ENCODE measurements at regions not wholly inside any gene's neighbourhood (a gene's known extent, or its start where the extent isn't known, plus 50 kb on each side); places are given as distances from the start of the nearest gene placed in this dataset.

GRCh38 chr11:29022676-29023075 lies 914.5 kb downstream of the METTL15 start:
- TF ChIP-seq ZNF274 (IDR thresholded peaks at IDR 0.05; ENCODE audit: low read depth, low read length) (no peak), YY1 (IDR thresholded peaks at IDR 0.05; ENCODE audit: insufficient read depth, insufficient read length) (no peak), SUZ12 (IDR thresholded peaks at IDR 0.05; ENCODE audit: extremely low read depth, insufficient read depth, insufficient read length) (no peak)

Data from NT2/D1 (cell line).